Suprapubic skin (tissue), 4 donors: ENCODE measurements at regions not wholly inside any gene's neighbourhood (a gene's known extent, or its start where the extent isn't known, plus 50 kb on each side); places are given as distances from the start of the nearest gene placed in this dataset.

Experiments
- DNase-seq, 2 donors: peaks; one replicate each; pipeline ENCODE4 v3.0.0-alpha.2; 2019; ENCODE audit warnings: low spot score in 2 of 2
- H3K27ac ChIP-seq: fragments of 200-600 bp; sonication (generic); one replicate; pipeline ENCODE4 v1.5.1; 2019
- H3K27me3 ChIP-seq: fragments of 200-600 bp; sonication (generic); one replicate; pipeline ENCODE4 v1.5.1; 2019
- H3K36me3 ChIP-seq: fragments of 200-600 bp; sonication (generic); one replicate; pipeline ENCODE4 v1.5.1; 2019
- H3K4me1 ChIP-seq: fragments of 200-600 bp; sonication (generic); one replicate; pipeline ENCODE4 v1.5.1; 2019
- H3K4me3 ChIP-seq: fragments of 200-600 bp; sonication (generic); one replicate; pipeline ENCODE4 v1.5.1; 2019; ENCODE audit warnings: mild to moderate bottlenecking
- H3K9me3 ChIP-seq: fragments of 200-600 bp; sonication (generic); one replicate; pipeline ENCODE4 v1.5.1; 2019
- EP300 ChIP-seq: sonication (generic); formaldehyde crosslinking; IDR thresholded peaks from one replicate; pipeline ENCODE4 v1.6.1; 2017; ENCODE audit warnings: antibody characterized with exemption
- POLR2A ChIP-seq, 2 donors: fragments of 450-650 bp; IDR thresholded peaks; one replicate each; pipeline ENCODE4 v1.6.1; 2017; ENCODE audit warnings: antibody characterized with exemption in 2 of 2, mild to moderate bottlenecking in 2 of 2, moderate library complexity in 2 of 2
- POLR2AphosphoS5 ChIP-seq, 3 donors: sonication (generic); formaldehyde crosslinking; IDR thresholded peaks; one replicate each; pipeline ENCODE4 v1.6.1; 2017; ENCODE audit warnings: antibody characterized with exemption in 3 of 3
- WGBS: methylation state at CpG from one replicate; pipeline ENCODE4 v1.1.5; 2018; 5-methylcytosine and 5-hydroxymethylcytosine counted together
- TF ChIP-seq, protein P1 (sequence below), 2 donors: fragments of 200-600 bp in 1 of 2; fragments of 450-650 bp in 1 of 2; sonication (generic) in 1 of 2; IDR thresholded peaks; one replicate each; pipeline ENCODE4 v1.5.1; 2016 to 2019; ENCODE audit warnings: antibody characterized with exemption in 2 of 2, mild to moderate bottlenecking in 1 of 2, moderate library complexity in 1 of 2

DNA sequence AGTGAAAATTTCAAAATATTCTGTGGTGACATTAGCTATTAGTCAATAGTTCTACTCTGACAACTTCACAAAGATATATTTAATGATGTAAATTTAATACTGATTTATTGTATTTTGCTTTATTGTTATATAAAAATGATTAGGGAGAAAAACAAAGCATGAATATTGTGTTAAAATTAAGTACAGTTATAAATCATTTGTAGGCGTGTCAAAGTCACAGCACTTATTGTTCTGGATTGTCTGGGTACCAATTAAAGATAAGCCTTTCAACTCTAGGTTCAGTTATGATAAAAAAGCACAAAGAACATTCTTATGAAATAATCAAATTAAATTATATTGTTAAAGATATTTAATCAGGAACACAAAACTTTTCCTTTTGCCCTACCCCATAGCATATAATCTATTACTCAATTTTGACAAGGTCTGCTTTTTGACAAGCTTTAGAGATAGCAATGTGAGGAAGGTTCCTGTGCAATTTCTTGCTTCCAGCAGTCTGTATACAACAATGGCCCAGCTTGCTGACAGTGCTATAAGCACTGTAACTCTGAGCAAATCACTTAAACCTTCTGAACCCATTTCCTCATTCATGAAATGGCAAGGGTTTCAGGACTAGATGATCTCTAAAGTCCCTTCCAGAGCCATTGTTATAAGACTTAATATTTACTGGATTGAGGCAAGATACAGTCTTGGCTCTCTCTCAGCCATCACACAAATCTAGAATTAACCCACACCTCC lies 910.3 kb upstream of the LCORL start:
- DNase-seq, result no peak
- H3K9me3 ChIP-seq, result no peaks in the 10 kb centered on the region
- no peaks in the 10 kb centered on the region for H3K36me3 ChIP-seq
- TF ChIP-seq, protein P1, sequence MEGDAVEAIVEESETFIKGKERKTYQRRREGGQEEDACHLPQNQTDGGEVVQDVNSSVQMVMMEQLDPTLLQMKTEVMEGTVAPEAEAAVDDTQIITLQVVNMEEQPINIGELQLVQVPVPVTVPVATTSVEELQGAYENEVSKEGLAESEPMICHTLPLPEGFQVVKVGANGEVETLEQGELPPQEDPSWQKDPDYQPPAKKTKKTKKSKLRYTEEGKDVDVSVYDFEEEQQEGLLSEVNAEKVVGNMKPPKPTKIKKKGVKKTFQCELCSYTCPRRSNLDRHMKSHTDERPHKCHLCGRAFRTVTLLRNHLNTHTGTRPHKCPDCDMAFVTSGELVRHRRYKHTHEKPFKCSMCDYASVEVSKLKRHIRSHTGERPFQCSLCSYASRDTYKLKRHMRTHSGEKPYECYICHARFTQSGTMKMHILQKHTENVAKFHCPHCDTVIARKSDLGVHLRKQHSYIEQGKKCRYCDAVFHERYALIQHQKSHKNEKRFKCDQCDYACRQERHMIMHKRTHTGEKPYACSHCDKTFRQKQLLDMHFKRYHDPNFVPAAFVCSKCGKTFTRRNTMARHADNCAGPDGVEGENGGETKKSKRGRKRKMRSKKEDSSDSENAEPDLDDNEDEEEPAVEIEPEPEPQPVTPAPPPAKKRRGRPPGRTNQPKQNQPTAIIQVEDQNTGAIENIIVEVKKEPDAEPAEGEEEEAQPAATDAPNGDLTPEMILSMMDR (IDR thresholded peaks at IDR 0.05), result no peak
- TF ChIP-seq POLR2A (IDR thresholded peaks at IDR 0.05) (no peak), EP300 (no peak), POLR2AphosphoS5 (IDR thresholded peaks at IDR 0.05) (no peak)
- 90% methylated on average over 1 of the region's 1 CpG for WGBS
- no peaks in the 10 kb centered on the region for H3K4me1 ChIP-seq
- H3K4me3 ChIP-seq, result no peak overlapping the region
- no peaks in the 10 kb centered on the region for H3K27me3 ChIP-seq
- no peak overlapping the region for H3K27ac ChIP-seq

DNA sequence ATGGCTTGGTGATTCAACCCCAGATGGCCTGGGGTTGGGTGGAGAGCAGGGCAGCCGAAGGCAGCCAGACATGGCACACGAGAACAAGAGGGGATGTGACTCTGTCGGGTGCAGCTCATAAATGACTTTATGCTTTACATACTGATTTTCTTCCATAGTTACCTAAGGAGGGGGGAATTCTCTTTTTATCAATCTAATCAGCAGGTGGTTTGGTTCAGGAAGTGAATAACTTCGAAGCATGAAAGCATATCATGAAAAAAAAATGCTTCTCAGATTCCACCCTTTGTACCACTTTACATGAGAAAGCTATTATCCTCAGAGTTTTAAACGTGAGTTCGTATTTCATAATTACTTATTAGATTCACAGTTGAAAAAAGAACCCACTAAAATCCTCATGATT lies 908.9 kb upstream of the LCORL start:
- H3K27ac ChIP-seq, result no peak overlapping the region
- DNase-seq, result no peak
- H3K27me3 ChIP-seq, result no peaks in the 10 kb centered on the region
- WGBS, result 63% methylated on average over 6 of the region's 6 CpGs
- no peaks in the 10 kb centered on the region for H3K9me3 ChIP-seq
- no peak overlapping the region for H3K4me3 ChIP-seq
- TF ChIP-seq, protein P1 (IDR thresholded peaks at IDR 0.05), result no peak
- TF ChIP-seq EP300 (no peak), POLR2A (IDR thresholded peaks at IDR 0.05) (no peak), POLR2AphosphoS5 (IDR thresholded peaks at IDR 0.05) (no peak)
- no peaks in the 10 kb centered on the region for H3K4me1 ChIP-seq
- no peaks in the 10 kb centered on the region for H3K36me3 ChIP-seq

DNA sequence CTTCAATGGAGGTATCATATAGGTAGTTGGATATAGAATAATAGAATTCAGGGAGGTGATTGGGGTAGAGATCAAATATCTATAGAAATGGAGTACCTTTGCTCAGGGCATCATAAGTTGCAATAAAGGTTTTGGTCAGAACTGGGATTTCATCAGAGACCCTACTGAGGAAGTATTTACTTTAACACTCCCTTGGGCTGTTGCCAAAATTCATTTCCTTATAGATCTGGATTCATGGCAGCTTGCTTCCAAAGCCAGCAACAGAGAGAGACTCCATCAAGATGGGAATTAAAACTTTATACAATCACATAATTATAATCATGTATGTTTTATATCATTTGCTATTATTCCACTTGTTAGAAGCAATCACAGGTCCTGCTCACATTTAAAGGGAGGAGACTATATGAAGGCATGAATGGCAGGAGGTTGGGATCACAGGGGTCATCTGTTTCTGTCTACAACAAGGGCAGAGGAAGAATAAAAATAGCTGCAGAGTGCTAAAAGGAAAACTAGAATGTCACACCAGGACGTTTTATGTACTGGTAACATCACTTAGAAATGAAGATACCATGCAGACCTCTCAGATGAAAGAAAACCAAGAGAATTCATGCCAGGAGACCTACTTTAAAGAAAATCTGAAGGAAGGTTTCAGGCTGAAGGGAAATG lies 902.1 kb upstream of the LCORL start:
- H3K9me3 ChIP-seq, result no peaks in the 10 kb centered on the region
- TF ChIP-seq POLR2AphosphoS5 (IDR thresholded peaks at IDR 0.05), result no peak
- TF ChIP-seq, protein P1 (IDR thresholded peaks at IDR 0.05), result no peak
- no peak for TF ChIP-seq POLR2A (IDR thresholded peaks at IDR 0.05)
- TF ChIP-seq EP300, result no peak
- no peak overlapping the region for H3K27ac ChIP-seq
- no peaks in the 10 kb centered on the region for H3K27me3 ChIP-seq
- no peak overlapping the region for H3K4me3 ChIP-seq
- H3K4me1 ChIP-seq, result no peaks in the 10 kb centered on the region
- DNase-seq, result no peak
- no peaks in the 10 kb centered on the region for H3K36me3 ChIP-seq
- 21% methylated on average over 1 of the region's 1 CpG for WGBS

DNA sequence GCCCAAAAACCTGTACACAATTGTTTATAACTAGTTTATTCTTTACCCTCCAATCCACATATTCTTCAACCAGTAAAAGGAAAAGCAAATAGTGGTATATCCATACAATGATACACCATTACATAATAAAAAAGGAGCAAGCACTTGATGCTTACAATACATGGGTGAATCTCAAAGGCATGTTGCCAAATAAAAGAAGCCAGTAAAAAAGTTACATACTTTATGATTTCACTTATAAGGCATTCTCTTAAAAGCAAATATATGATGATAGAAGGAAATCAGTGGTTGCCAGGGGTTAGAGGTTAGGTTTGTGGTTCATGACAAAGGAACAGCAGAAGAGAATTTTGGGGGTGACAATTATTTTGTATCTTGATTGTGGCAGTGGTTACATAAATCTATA lies 896.1 kb upstream of the LCORL start:
- H3K27me3 ChIP-seq, result no peaks in the 10 kb centered on the region
- no peaks in the 10 kb centered on the region for H3K4me1 ChIP-seq
- no peaks in the 10 kb centered on the region for H3K9me3 ChIP-seq
- TF ChIP-seq, protein P1 (IDR thresholded peaks at IDR 0.05), result no peak
- TF ChIP-seq POLR2AphosphoS5 (IDR thresholded peaks at IDR 0.05) (no peak), EP300 (no peak), POLR2A (IDR thresholded peaks at IDR 0.05) (no peak)
- H3K27ac ChIP-seq, result no peak overlapping the region
- no peaks in the 10 kb centered on the region for H3K36me3 ChIP-seq
- DNase-seq, result no peak
- no peak overlapping the region for H3K4me3 ChIP-seq

DNA sequence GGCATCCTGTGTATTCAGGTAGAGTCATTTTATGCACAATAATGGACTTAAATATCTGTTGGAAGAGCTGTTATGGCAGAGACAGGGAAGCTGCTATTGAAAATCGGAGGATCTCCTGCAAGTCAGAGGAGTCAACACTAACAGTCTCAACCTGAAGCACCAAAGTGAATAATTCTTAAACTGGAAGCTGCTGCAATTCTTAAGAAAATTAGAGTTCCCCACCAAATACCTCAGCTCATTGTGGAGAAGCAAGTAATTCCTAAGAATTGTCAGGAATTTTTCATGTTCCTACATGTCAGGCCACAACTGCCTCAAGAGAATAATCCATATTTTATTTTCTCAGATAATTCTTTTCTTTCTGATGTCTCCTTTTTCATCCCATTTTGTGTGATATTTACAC lies 892.6 kb upstream of the LCORL start:
- H3K4me1 ChIP-seq, result no peaks in the 10 kb centered on the region
- no peak for DNase-seq
- H3K4me3 ChIP-seq, result no peak overlapping the region
- H3K9me3 ChIP-seq, result no peaks in the 10 kb centered on the region
- TF ChIP-seq EP300 (no peak), POLR2A (IDR thresholded peaks at IDR 0.05) (no peak), POLR2AphosphoS5 (IDR thresholded peaks at IDR 0.05) (no peak)
- TF ChIP-seq, protein P1 (IDR thresholded peaks at IDR 0.05), result no peak
- WGBS, result 59% methylated on average over 1 of the region's 1 CpG
- H3K27ac ChIP-seq, result no peak overlapping the region
- H3K27me3 ChIP-seq, result no peaks in the 10 kb centered on the region
- no peaks in the 10 kb centered on the region for H3K36me3 ChIP-seq
